Ishikawa (cell line): ENCODE measurements at regions not wholly inside any gene's neighbourhood (a gene's known extent, or its start where the extent isn't known, plus 50 kb on each side); places are given as distances from the start of the nearest gene placed in this dataset.

ENCODE experiments used
- CEBPB ChIP-seq: IDR thresholded peaks from 2 replicates; pipeline ENCODE4 v1.6.1; 2012
- CREB1 ChIP-seq: IDR thresholded peaks from 2 replicates; pipeline ENCODE4 v1.6.1; 2012; ENCODE audit warnings: low read depth
- EGR1 ChIP-seq: IDR thresholded peaks from 2 replicates; pipeline ENCODE4 v1.6.1; 2012
- EP300 ChIP-seq: IDR thresholded peaks from 2 replicates; pipeline ENCODE4 v1.6.1; 2012; ENCODE audit warnings: borderline replicate concordance
- FOXM1 ChIP-seq: IDR thresholded peaks from 2 replicates; pipeline ENCODE4 v1.6.1; 2012; ENCODE audit warnings: low read depth, borderline replicate concordance
- MAX ChIP-seq: IDR thresholded peaks from 2 replicates; pipeline ENCODE4 v1.6.1; 2012
- NFIC ChIP-seq: IDR thresholded peaks from 2 replicates; pipeline ENCODE4 v1.6.1; 2012
- RAD21 ChIP-seq: IDR thresholded peaks from 2 replicates; pipeline ENCODE4 v1.6.1; 2012; ENCODE audit warnings: low read depth
- REST ChIP-seq: IDR thresholded peaks from 2 replicates; pipeline ENCODE4 v1.6.1; 2012; ENCODE audit warnings: low read depth, mild to moderate bottlenecking
- TAF1 ChIP-seq: IDR thresholded peaks from 2 replicates; pipeline ENCODE4 v1.6.1; 2012; ENCODE audit warnings: low read depth, mild to moderate bottlenecking
- TCF12 ChIP-seq: IDR thresholded peaks from 2 replicates; pipeline ENCODE4 v1.6.1; 2012; ENCODE audit warnings: low read depth
- TEAD4 ChIP-seq: IDR thresholded peaks from 2 replicates; pipeline ENCODE4 v1.6.1; 2012
- USF1 ChIP-seq: IDR thresholded peaks from 2 replicates; pipeline ENCODE4 v1.6.1; 2012
- YY1 ChIP-seq: IDR thresholded peaks from 2 replicates; pipeline ENCODE4 v1.6.1; 2012; ENCODE audit warnings: low read depth
- ZBTB7A ChIP-seq: IDR thresholded peaks from 2 replicates; pipeline ENCODE4 v1.6.1; 2012; ENCODE audit warnings: low read depth

GRCh38 chr7:68235937-68236336 is 1239.3 kb downstream of the TYW1 start:
- TF ChIP-seq MAX, result no peak
- TF ChIP-seq TAF1, result no peak
- no peak for TF ChIP-seq EP300
- TF ChIP-seq ZBTB7A, result no peak
- TF ChIP-seq TCF12, result no peak
- TF ChIP-seq RAD21, result no peak
- no peak for TF ChIP-seq REST
- TF ChIP-seq USF1, result no peak
- TF ChIP-seq YY1, result no peak
- no peak for TF ChIP-seq TEAD4
- TF ChIP-seq NFIC, result no peak
- TF ChIP-seq CREB1, result no peak
- TF ChIP-seq FOXM1, result no peak
- no peak for TF ChIP-seq CEBPB
- no peak for TF ChIP-seq EGR1

GRCh38 chr7:68238204-68238805 is 1241.7 kb downstream of the TYW1 start:
- TF ChIP-seq CREB1 (no peak), CEBPB (no peak), ZBTB7A (no peak), MAX (no peak), TAF1 (no peak), REST (no peak)

GRCh38 chr7:68243128-68243527 is 1246.5 kb downstream of the TYW1 start:
- TF ChIP-seq EP300 (no peak), CREB1 (no peak), NFIC (no peak), FOXM1 (no peak), USF1 (no peak), ZBTB7A (no peak), RAD21 (no peak), TCF12 (no peak), YY1 (no peak), MAX (no peak), CEBPB (no peak), TAF1 (no peak), TEAD4 (no peak), EGR1 (no peak)

GRCh38 chr7:68244389-68244788 is 1247.8 kb downstream of the TYW1 start:
- TF ChIP-seq MAX (no peak), EGR1 (no peak), CREB1 (no peak), FOXM1 (no peak), TEAD4 (no peak), EP300 (no peak), CEBPB (no peak), USF1 (no peak), TCF12 (no peak), TAF1 (no peak), ZBTB7A (no peak), NFIC (no peak), RAD21 (no peak), YY1 (no peak), REST (no peak)
